Endothelial cell of umbilical vein (primary cell): ENCODE measurements at regions not wholly inside any gene's neighbourhood (a gene's known extent, or its start where the extent isn't known, plus 50 kb on each side); places are given as distances from the start of the nearest gene placed in this dataset.

Source experiments
- BruUV-seq: library from RNA; stranded (reverse); fragments of 400-500 nt; replicated peaks from 2 replicates; lab custom pipeline; 2021; lab: Mats Ljungman, UMichigan
- CTCF ChIA-PET: fragments of 300-600, 350-600 bp; sonication (Branson Sonifier 250); formaldehyde crosslinking; loops from one replicate; lab custom pipeline; 2021; ENCODE audit warnings: antibody characterized with exemption, inconsistent platforms; lab: Charles Lee
- POLR2A ChIA-PET: fragments of 300-600, 350-600 bp; sonication (Branson Sonifier 250); formaldehyde crosslinking; loops from one replicate; lab custom pipeline; 2021; ENCODE audit warnings: antibody characterized with exemption, inconsistent platforms; lab: Charles Lee
- DNase-seq: peaks from one replicate; pipeline ENCODE4 v3.0.0-alpha.2; 2011; ENCODE audit warnings: low read depth, low spot score
- FAIRE-seq: peaks from 2 replicates; lab custom pipeline; 2011; peaks lifted over from hg19 to GRCh38; lab: Jason Lieb, UNC
- H2AFZ ChIP-seq: 2 replicates; pipeline ENCODE4 v1.6.0; 2012; ENCODE audit warnings: low read depth, low read length, control low read depth, inconsistent platforms
- H3K27ac ChIP-seq: 2 replicates; pipeline ENCODE4 v1.5.1; 2011; ENCODE audit warnings: low read depth, mild to moderate bottlenecking, control low read depth, low read length, moderate library complexity; ENCODE audit not compliant: insufficient read depth
- H3K27me3 ChIP-seq, 2 experiments: 2 replicates each; pipeline versions ENCODE4 v1.6.0 to v1.6.1; 2011; ENCODE audit warnings: low read length in 2 of 2, mixed read lengths in 1 of 2; ENCODE audit not compliant: control insufficient read depth in 2 of 2, insufficient read depth in 2 of 2
- H3K36me3 ChIP-seq, 2 experiments: 2 replicates in 1 of 2; 3 replicates in 1 of 2; pipeline ENCODE4 v1.5.1; 2011; ENCODE audit warnings: low read length in 2 of 2, mild to moderate bottlenecking in 1 of 2, moderate library complexity in 1 of 2; ENCODE audit not compliant: control insufficient read depth in 2 of 2, insufficient read depth in 2 of 2; ENCODE audit errors: extremely low read depth in 1 of 2
- H3K4me1 ChIP-seq: 3 replicates; pipeline ENCODE4 v1.5.1; 2011; ENCODE audit warnings: mild to moderate bottlenecking, low read length; ENCODE audit not compliant: control insufficient read depth, insufficient read depth; ENCODE audit errors: extremely low read depth
- H3K4me2 ChIP-seq: 2 replicates; pipeline ENCODE4 v1.6.1; 2011; ENCODE audit warnings: low read length, control low read depth, mixed read lengths; ENCODE audit not compliant: insufficient read depth
- H3K4me3 ChIP-seq, 3 experiments: fragments of 200-600 bp in 1 of 3; sonication (generic), shearing (Covaris generic) in 1 of 3; replicated peaks in 1 of 3; 2 replicates each; pipeline ENCODE4 v1.5.1; 2011 to 2016; ENCODE audit warnings: control low read depth in 3 of 3, low read length in 3 of 3, mild to moderate bottlenecking in 2 of 3, inconsistent platforms in 1 of 3, low read depth in 1 of 3, moderate library complexity in 1 of 3; ENCODE audit not compliant: insufficient read depth in 1 of 3
- H3K79me2 ChIP-seq: 2 replicates; pipeline ENCODE4 v1.6.0; 2012; ENCODE audit warnings: low read length, inconsistent platforms; ENCODE audit not compliant: control insufficient read depth, insufficient read depth
- H3K9ac ChIP-seq: replicated peaks from 2 replicates; pipeline ENCODE3; 2011; ENCODE audit warnings: low read length, control low read depth; ENCODE audit not compliant: insufficient read depth; ENCODE audit errors: extremely low read depth
- H3K9me1 ChIP-seq: replicated peaks from 3 replicates; pipeline ENCODE4 v1.6.0; 2011; ENCODE audit warnings: mild to moderate bottlenecking, low read length; ENCODE audit not compliant: control insufficient read depth, insufficient read depth; ENCODE audit errors: extremely low read depth
- H3K9me3 ChIP-seq: replicated peaks from 2 replicates; pipeline ENCODE4 v1.5.1; 2012; ENCODE audit warnings: low read length, inconsistent platforms; ENCODE audit not compliant: control insufficient read depth, insufficient read depth
- H4K20me1 ChIP-seq: replicated peaks from 2 replicates; pipeline ENCODE3; 2011; ENCODE audit warnings: mild to moderate bottlenecking, low read length; ENCODE audit not compliant: control insufficient read depth, insufficient read depth; ENCODE audit errors: extremely low read depth
- CTCF ChIP-seq, 2 donors: IDR thresholded peaks; 1 replicate in 1 of 2; 2 replicates in 1 of 2; pipeline ENCODE4 v1.5.1; 2011; ENCODE audit warnings: low read length in 2 of 2, mild to moderate bottlenecking in 2 of 2, moderate library complexity in 2 of 2, control low read depth in 1 of 2, inconsistent platforms in 1 of 2, low read depth in 1 of 2; ENCODE audit not compliant: insufficient read depth in 1 of 2; ENCODE audit errors: extremely low read depth in 1 of 2
- EZH2 ChIP-seq: IDR thresholded peaks from 2 replicates; pipeline ENCODE4 v1.6.1; 2012; ENCODE audit warnings: borderline replicate concordance, low read depth, mild to moderate bottlenecking, moderate library complexity, low read length, inconsistent platforms; ENCODE audit not compliant: severe bottlenecking
- FOS ChIP-seq: IDR thresholded peaks from 2 replicates; pipeline ENCODE4 v1.6.1; 2011; ENCODE audit warnings: mild to moderate bottlenecking, low read length, moderate library complexity, borderline replicate concordance; ENCODE audit not compliant: insufficient read depth
- GATA2 ChIP-seq: IDR thresholded peaks from 2 replicates; pipeline ENCODE4 v1.7.0; 2011; ENCODE audit warnings: low read depth, mild to moderate bottlenecking, moderate library complexity, mixed read lengths, low read length; ENCODE audit not compliant: insufficient read length, insufficient read depth
- JUN ChIP-seq: IDR thresholded peaks from 2 replicates; pipeline ENCODE4 v1.6.1; 2011; ENCODE audit warnings: borderline replicate concordance, low read depth; ENCODE audit not compliant: insufficient read length, insufficient read depth
- MAX ChIP-seq: IDR thresholded peaks from 2 replicates; pipeline ENCODE4 v1.6.1; 2011; ENCODE audit not compliant: insufficient read depth, insufficient read length
- MYC ChIP-seq: IDR thresholded peaks from one replicate; pipeline ENCODE4 v1.6.1; 2011; ENCODE audit warnings: mild to moderate bottlenecking, low read depth, low read length
- POLR2A ChIP-seq: IDR thresholded peaks from 2 replicates; pipeline ENCODE4 v1.6.1; 2012; ENCODE audit warnings: low read depth, mild to moderate bottlenecking, control low read depth, low read length
- POLR2AphosphoS5 ChIP-seq: IDR thresholded peaks from 2 replicates; pipeline ENCODE4 v1.6.1; 2012; ENCODE audit warnings: low read depth, mild to moderate bottlenecking, control low read depth, low read length, moderate library complexity; ENCODE audit not compliant: insufficient read depth
- dilution Hi-C: fragments of 300-500 bp; cut with MboI; formaldehyde crosslinking; loops from one replicate; pipeline ENCODE4 v1.15.0; 2019; ENCODE audit warnings: low sequenced_read_pairs; ENCODE audit not compliant: extremely low pct_ligation_motif_present
- intact Hi-C: fragments of 100-400 bp; cut with micrococcal nuclease; formaldehyde crosslinking; loops from one replicate; pipeline ENCODE4 v1.10.0; 2022

- FAIRE-seq: no peak
- no peak overlapping the region for H3K4me3 ChIP-seq
These were observed 148.9 kb upstream of the PEX5L start for GRCh38 chr3:180185650-180186049.

More at GRCh38 chr3:180185650-180186049, 148.9 kb upstream of the PEX5L start:
- no peaks in the 10 kb centered on the region for H3K79me2 ChIP-seq
- H3K27me3 ChIP-seq: no peaks in the 10 kb centered on the region
- intact Hi-C loops: no loop called here
- TF ChIP-seq MYC (no peak), EZH2 (no peak), GATA2 (no peak), MAX (no peak), CTCF (IDR thresholded peaks at IDR 0.05; ENCODE audit: extremely low read depth in 1 of 2, insufficient read depth in 1 of 2, low read depth in 1 of 2, low read length in 2 of 2) (no peak), POLR2AphosphoS5 (no peak), JUN (no peak), POLR2A (no peak), FOS (no peak)
- H3K9me3 ChIP-seq: no peaks in the 10 kb centered on the region
- H3K9me1 ChIP-seq: no peaks in the 10 kb centered on the region
- no peaks in the 10 kb centered on the region for H3K4me1 ChIP-seq
- no peak overlapping the region for H3K9ac ChIP-seq
- no peak overlapping the region for H3K27ac ChIP-seq
- DNase-seq: no peak
- no peaks in the 10 kb centered on the region for H4K20me1 ChIP-seq
- POLR2A ChIA-PET: no interaction called here
- dilution Hi-C loops: no loop called here
- no peak overlapping the region for H2AFZ ChIP-seq
- CTCF ChIA-PET: no interaction called here
- no TSS peak for BruUV-seq
- H3K4me2 ChIP-seq: no peak overlapping the region
- no peaks in the 10 kb centered on the region for H3K36me3 ChIP-seq
